ENCODE measurements at regions not wholly inside any gene's neighbourhood (a gene's known extent, or its start where the extent isn't known, plus 50 kb on each side); places are given as distances from the start of the nearest gene placed in this dataset.

DNA sequence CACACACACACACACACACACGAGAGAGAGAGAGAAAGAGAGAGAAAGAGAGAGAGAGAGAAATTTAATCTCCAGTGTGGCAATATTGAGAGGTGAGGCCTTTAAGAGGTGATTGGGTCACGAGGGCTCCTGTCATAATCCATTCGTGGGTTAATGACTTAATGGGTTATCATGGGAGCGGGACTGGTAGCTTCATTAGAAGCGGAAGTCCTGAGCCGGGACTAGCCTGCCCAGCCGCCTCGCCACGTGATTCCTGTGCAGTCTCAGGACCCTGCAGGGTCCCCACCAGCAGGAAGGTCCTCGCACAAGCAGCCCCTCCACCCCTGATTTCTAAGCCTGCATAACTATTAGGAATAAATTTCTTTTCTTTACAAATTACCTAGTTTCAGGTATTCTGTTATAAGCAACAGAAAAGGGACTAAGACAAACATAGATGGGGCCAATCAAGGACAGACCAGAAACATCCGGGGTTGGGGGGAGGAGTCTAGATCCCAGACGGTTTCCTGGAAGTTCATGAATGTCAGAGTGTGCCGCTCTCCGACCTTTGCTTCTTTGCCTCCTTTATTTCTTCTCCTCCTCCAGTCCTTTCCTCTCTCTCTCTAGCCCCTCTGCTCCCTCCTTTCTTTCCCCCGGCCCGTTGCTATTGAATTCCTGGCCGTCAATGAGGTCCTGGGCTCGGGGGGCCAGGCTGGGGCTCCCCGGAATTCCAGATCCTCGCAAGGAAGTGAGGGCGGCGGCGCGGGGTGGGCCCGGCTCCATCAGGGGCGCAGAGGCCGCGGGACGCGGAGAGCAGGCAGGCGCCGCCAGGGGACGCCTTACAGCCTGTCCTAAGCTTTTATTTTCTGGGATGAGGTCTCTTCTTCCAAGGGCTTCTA lies 146.8 kb downstream of the CYP26A1 start:
- intact Hi-C loops (cut with micrococcal nuclease; ENCODE audit: unreplicated experiment) = no loop called here
- POLR2A ChIA-PET = interaction anchor here (0.6 kb wide), 1 partner anchor 323 kb away, joined by 3 read pairs; no protein-coding TSS in a partner anchor
- no peaks in the 10 kb centered on the region for H4K20me1 ChIP-seq (ENCODE audit: insufficient read depth, low read length)
- H3K4me1 ChIP-seq (ENCODE audit: insufficient read depth, low read length, poor library complexity, severe bottlenecking) = no peaks in the 10 kb centered on the region
- no TSS peak for BruUV-seq (replicated peaks)
- DNase-seq (ENCODE audit: low spot score) = no peak
- H3K9me2 ChIP-seq (ENCODE audit: insufficient read depth, low read length) = no peaks in the 10 kb centered on the region
- no peaks in the 10 kb centered on the region for H3K9me3 ChIP-seq (ENCODE audit: low read length)
- H2AFZ ChIP-seq (ENCODE audit: low read length) = no peak overlapping the region
- H3K4me3 ChIP-seq (ENCODE audit: low read depth, low read length, poor library complexity, severe bottlenecking) = no peak overlapping the region
- no peaks in the 10 kb centered on the region for H3K36me3 ChIP-seq (ENCODE audit: insufficient read depth, low read length)
- H3K4me2 ChIP-seq (ENCODE audit: low read length) = no peak overlapping the region
- no peaks in the 10 kb centered on the region for H3K79me2 ChIP-seq (ENCODE audit: insufficient read depth, low read depth, low read length)
- CTCF ChIA-PET (ENCODE audit: unreplicated experiment) = no interaction called here
- no peak for TF ChIP-seq EZH2phosphoT487 (IDR thresholded peaks at IDR 0.05; ENCODE audit: borderline replicate concordance, low read depth, low read length)
- TF ChIP-seq, protein P1, sequence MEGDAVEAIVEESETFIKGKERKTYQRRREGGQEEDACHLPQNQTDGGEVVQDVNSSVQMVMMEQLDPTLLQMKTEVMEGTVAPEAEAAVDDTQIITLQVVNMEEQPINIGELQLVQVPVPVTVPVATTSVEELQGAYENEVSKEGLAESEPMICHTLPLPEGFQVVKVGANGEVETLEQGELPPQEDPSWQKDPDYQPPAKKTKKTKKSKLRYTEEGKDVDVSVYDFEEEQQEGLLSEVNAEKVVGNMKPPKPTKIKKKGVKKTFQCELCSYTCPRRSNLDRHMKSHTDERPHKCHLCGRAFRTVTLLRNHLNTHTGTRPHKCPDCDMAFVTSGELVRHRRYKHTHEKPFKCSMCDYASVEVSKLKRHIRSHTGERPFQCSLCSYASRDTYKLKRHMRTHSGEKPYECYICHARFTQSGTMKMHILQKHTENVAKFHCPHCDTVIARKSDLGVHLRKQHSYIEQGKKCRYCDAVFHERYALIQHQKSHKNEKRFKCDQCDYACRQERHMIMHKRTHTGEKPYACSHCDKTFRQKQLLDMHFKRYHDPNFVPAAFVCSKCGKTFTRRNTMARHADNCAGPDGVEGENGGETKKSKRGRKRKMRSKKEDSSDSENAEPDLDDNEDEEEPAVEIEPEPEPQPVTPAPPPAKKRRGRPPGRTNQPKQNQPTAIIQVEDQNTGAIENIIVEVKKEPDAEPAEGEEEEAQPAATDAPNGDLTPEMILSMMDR (conservative IDR thresholded peaks at IDR 0.05; ENCODE audit: low read length) = no peak
- no peak overlapping the region for H3K27ac ChIP-seq (ENCODE audit: low read depth, low read length, poor library complexity, severe bottlenecking)

DNA sequence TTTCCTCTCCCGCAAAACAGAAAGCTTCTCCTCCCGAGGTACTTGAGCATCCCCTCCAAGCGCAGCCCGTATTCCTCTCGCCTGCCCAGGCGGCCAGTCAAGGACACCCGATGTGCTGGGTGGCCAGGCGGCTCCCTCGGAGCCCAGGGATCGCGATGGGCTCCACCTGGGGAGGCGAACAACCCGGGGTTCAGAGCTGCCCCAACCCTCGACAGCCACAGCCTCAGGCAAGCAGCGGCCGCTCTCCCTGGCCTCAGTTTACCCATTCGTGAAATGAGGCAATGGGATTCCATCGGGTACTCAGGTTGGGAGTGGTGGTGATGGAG lies 147.4 kb downstream of the CYP26A1 start:
- Histone ChIP-seq H3K9me2 (ENCODE audit: insufficient read depth, low read length) (no peaks in the 10 kb centered on the region), H2AFZ (ENCODE audit: low read length) (no peak overlapping the region), H3K9me3 (ENCODE audit: low read length) (no peaks in the 10 kb centered on the region), H3K4me3 (ENCODE audit: low read depth, low read length, poor library complexity, severe bottlenecking) (no peak overlapping the region), H3K4me2 (ENCODE audit: low read length) (no peak overlapping the region), H3K4me1 (ENCODE audit: insufficient read depth, low read length, poor library complexity, severe bottlenecking) (no peaks in the 10 kb centered on the region), H4K20me1 (ENCODE audit: insufficient read depth, low read length) (no peaks in the 10 kb centered on the region), H3K27ac (ENCODE audit: low read depth, low read length, poor library complexity, severe bottlenecking) (no peak overlapping the region), H3K36me3 (ENCODE audit: insufficient read depth, low read length) (no peaks in the 10 kb centered on the region), H3K79me2 (ENCODE audit: insufficient read depth, low read depth, low read length) (no peaks in the 10 kb centered on the region)
- POLR2A ChIA-PET = no interaction called here
- no peak for TF ChIP-seq EZH2phosphoT487 (IDR thresholded peaks at IDR 0.05; ENCODE audit: borderline replicate concordance, low read depth, low read length)
- TF ChIP-seq, protein P1 (conservative IDR thresholded peaks at IDR 0.05; ENCODE audit: low read length) = no peak
- no TSS peak for BruUV-seq (replicated peaks)
- intact Hi-C loops (cut with micrococcal nuclease; ENCODE audit: unreplicated experiment) = no loop called here
- no peak for DNase-seq (ENCODE audit: low spot score)
- CTCF ChIA-PET (ENCODE audit: unreplicated experiment) = interaction anchor here (0.6 kb wide), 1 partner anchor 203 kb away, joined by 3 read pairs; no protein-coding TSS in a partner anchor

DNA sequence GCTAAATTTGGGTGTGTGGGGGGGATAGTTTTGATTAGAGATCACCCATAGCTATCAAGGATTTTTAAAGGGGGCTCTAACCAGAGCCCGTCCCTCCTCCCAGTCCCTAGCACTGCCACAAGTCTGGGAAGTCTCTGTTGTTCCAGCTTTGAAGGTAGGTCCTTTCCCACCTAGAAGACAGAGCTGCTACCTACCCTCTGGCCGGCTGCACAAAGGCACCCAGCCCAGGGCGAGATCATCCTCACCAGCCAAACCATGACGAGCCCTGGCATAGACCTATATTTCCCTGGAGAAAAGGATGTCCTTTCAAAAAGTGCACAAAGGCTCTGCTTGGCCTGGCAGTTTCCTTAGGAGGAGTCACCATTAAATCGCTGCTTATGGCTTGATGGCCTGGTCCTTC lies 147.8 kb downstream of the CYP26A1 start:
- no peak for TF ChIP-seq EZH2phosphoT487 (IDR thresholded peaks at IDR 0.05; ENCODE audit: borderline replicate concordance, low read depth, low read length)
- TF ChIP-seq, protein P1 (conservative IDR thresholded peaks at IDR 0.05; ENCODE audit: low read length) = no peak
- Histone ChIP-seq H3K9me3 (ENCODE audit: low read length) (no peaks in the 10 kb centered on the region), H3K4me1 (ENCODE audit: insufficient read depth, low read length, poor library complexity, severe bottlenecking) (no peaks in the 10 kb centered on the region), H3K27ac (ENCODE audit: low read depth, low read length, poor library complexity, severe bottlenecking) (no peak overlapping the region), H4K20me1 (ENCODE audit: insufficient read depth, low read length) (no peaks in the 10 kb centered on the region), H3K79me2 (ENCODE audit: insufficient read depth, low read depth, low read length) (no peaks in the 10 kb centered on the region), H3K9me2 (ENCODE audit: insufficient read depth, low read length) (no peaks in the 10 kb centered on the region), H3K4me3 (ENCODE audit: low read depth, low read length, poor library complexity, severe bottlenecking) (no peak overlapping the region), H3K4me2 (ENCODE audit: low read length) (no peak overlapping the region), H3K36me3 (ENCODE audit: insufficient read depth, low read length) (no peaks in the 10 kb centered on the region), H2AFZ (ENCODE audit: low read length) (no peak overlapping the region)
- no peak for DNase-seq (ENCODE audit: low spot score)
- POLR2A ChIA-PET = no interaction called here
- intact Hi-C loops (cut with micrococcal nuclease; ENCODE audit: unreplicated experiment) = no loop called here
- no TSS peak for BruUV-seq (replicated peaks)
- CTCF ChIA-PET (ENCODE audit: unreplicated experiment) = interaction anchor here (0.6 kb wide), 1 partner anchor 203 kb away, joined by 3 read pairs; no protein-coding TSS in a partner anchor

Data from OCI-LY7 (cell line).